ENCODE measurements at regions not wholly inside any gene's neighbourhood (a gene's known extent, or its start where the extent isn't known, plus 50 kb on each side); places are given as distances from the start of the nearest gene placed in this dataset.
"Not testable (repeated sequence)": the region's sequence is repeated elsewhere in the genome, so short reads cannot be mapped to it uniquely, and the experiment has no call there.

DNA sequence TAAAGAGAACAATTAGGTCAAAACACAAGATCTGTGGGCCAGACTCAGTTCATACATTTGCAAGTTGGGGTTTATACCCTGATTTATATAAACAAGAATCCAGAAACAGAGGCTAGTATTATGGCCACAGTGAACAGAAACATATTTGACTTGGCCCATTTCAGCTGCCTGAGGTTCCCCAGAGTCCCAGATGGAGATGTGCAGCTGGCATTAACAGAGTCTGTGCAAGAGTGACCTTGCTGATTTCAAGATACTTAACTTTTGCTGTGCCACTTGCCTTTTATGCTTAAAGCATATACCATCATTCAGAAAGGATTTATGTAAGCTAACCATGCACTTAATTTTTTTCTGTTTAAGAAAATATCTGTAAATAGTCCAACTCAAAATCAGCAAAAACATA is 636.3 kb downstream of the TRIB2 start:
- no peaks in the 10 kb centered on the region for H3K4me1 ChIP-seq (ENCODE audit: control insufficient read depth, insufficient read depth, low read length)
- H3K27me3 ChIP-seq (ENCODE audit: control insufficient read depth, insufficient read depth, low read length) = no peaks in the 10 kb centered on the region
- H3K27ac ChIP-seq (ENCODE audit: low read length) = no peak overlapping the region
- no peak for TF ChIP-seq POLR2AphosphoS5 (IDR thresholded peaks at IDR 0.05; ENCODE audit: low read depth, low read length)
- in situ Hi-C loops (cut with HindIII; ENCODE audit: low pct_unique_long_range_greater_than_20kb, low sequenced_read_pairs) = no loop called here
- ATAC-seq (no peak), DNase-seq (ENCODE audit: low read depth, low spot score) (no peak)
- H3K4me3 ChIP-seq (ENCODE audit: low read depth in 2 of 2, low read length in 2 of 2) = no peak overlapping the region
- CTCF ChIA-PET = no interaction called here
- intact Hi-C loops (cut with micrococcal nuclease; ENCODE audit: unreplicated experiment) = no loop called here
- H3K36me3 ChIP-seq (ENCODE audit: control insufficient read depth, insufficient read depth, low read length) = no peaks in the 10 kb centered on the region
- H3K9me3 ChIP-seq (ENCODE audit: control insufficient read depth, insufficient read depth, low read depth, low read length) = no peaks in the 10 kb centered on the region
- POLR2A ChIA-PET = no interaction called here
- BruUV-seq (replicated peaks) = no TSS peak

DNA sequence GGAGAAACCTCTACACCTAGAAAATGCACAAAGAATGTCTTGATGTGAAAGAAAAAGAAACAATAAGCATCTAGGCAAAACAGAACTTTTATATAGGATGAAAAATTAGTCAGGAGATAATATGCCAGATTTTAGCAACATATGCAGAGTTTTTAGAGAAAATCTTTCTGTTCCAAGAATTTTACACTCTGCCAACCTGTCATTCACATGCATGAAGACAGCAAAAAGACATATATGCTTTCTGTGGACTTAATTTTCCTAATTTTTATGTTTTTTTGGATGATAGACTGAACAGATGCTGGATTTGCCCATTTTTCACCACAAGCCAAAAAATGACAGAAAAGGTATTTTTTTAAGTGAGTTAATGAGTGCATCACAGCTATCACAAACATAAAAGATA is 637.3 kb downstream of the TRIB2 start:
- ChIA-PET CTCF (no interaction called here), POLR2A (interaction anchor here (0.6 kb wide), 1 partner anchor 79 kb away, joined by 5 read pairs; no protein-coding TSS in a partner anchor)
- Histone ChIP-seq H3K27ac (ENCODE audit: low read length) (no peak overlapping the region), H3K4me3 (ENCODE audit: low read depth in 2 of 2, low read length in 2 of 2) (no peak overlapping the region), H3K27me3 (ENCODE audit: control insufficient read depth, insufficient read depth, low read length) (no peaks in the 10 kb centered on the region), H3K36me3 (ENCODE audit: control insufficient read depth, insufficient read depth, low read length) (no peaks in the 10 kb centered on the region), H3K4me1 (ENCODE audit: control insufficient read depth, insufficient read depth, low read length) (no peaks in the 10 kb centered on the region), H3K9me3 (ENCODE audit: control insufficient read depth, insufficient read depth, low read depth, low read length) (no peaks in the 10 kb centered on the region)
- TF ChIP-seq POLR2AphosphoS5 (IDR thresholded peaks at IDR 0.05; ENCODE audit: low read depth, low read length) (no peak), SIN3A (IDR thresholded peaks at IDR 0.05; ENCODE audit: borderline replicate concordance, insufficient read depth, low read depth, low read length) (no peak), TCF7L2 (IDR thresholded peaks at IDR 0.05; ENCODE audit: low read depth, low read length) (no peak)
- TF ChIP-seq, protein P1, sequence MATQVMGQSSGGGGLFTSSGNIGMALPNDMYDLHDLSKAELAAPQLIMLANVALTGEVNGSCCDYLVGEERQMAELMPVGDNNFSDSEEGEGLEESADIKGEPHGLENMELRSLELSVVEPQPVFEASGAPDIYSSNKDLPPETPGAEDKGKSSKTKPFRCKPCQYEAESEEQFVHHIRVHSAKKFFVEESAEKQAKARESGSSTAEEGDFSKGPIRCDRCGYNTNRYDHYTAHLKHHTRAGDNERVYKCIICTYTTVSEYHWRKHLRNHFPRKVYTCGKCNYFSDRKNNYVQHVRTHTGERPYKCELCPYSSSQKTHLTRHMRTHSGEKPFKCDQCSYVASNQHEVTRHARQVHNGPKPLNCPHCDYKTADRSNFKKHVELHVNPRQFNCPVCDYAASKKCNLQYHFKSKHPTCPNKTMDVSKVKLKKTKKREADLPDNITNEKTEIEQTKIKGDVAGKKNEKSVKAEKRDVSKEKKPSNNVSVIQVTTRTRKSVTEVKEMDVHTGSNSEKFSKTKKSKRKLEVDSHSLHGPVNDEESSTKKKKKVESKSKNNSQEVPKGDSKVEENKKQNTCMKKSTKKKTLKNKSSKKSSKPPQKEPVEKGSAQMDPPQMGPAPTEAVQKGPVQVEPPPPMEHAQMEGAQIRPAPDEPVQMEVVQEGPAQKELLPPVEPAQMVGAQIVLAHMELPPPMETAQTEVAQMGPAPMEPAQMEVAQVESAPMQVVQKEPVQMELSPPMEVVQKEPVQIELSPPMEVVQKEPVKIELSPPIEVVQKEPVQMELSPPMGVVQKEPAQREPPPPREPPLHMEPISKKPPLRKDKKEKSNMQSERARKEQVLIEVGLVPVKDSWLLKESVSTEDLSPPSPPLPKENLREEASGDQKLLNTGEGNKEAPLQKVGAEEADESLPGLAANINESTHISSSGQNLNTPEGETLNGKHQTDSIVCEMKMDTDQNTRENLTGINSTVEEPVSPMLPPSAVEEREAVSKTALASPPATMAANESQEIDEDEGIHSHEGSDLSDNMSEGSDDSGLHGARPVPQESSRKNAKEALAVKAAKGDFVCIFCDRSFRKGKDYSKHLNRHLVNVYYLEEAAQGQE (IDR thresholded peaks at IDR 0.05; ENCODE audit: insufficient read depth in 1 of 2, low read depth in 2 of 2, low read length in 1 of 2) = no peak
- TF ChIP-seq, protein P2, sequence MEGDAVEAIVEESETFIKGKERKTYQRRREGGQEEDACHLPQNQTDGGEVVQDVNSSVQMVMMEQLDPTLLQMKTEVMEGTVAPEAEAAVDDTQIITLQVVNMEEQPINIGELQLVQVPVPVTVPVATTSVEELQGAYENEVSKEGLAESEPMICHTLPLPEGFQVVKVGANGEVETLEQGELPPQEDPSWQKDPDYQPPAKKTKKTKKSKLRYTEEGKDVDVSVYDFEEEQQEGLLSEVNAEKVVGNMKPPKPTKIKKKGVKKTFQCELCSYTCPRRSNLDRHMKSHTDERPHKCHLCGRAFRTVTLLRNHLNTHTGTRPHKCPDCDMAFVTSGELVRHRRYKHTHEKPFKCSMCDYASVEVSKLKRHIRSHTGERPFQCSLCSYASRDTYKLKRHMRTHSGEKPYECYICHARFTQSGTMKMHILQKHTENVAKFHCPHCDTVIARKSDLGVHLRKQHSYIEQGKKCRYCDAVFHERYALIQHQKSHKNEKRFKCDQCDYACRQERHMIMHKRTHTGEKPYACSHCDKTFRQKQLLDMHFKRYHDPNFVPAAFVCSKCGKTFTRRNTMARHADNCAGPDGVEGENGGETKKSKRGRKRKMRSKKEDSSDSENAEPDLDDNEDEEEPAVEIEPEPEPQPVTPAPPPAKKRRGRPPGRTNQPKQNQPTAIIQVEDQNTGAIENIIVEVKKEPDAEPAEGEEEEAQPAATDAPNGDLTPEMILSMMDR (IDR thresholded peaks at IDR 0.05) = no peak
- in situ Hi-C loops (cut with HindIII; ENCODE audit: low pct_unique_long_range_greater_than_20kb, low sequenced_read_pairs) = no loop called here
- ATAC-seq (no peak), DNase-seq (ENCODE audit: low read depth, low spot score) (no peak)
- no TSS peak for BruUV-seq (replicated peaks)
- intact Hi-C loops (cut with micrococcal nuclease; ENCODE audit: unreplicated experiment) = no loop called here

DNA sequence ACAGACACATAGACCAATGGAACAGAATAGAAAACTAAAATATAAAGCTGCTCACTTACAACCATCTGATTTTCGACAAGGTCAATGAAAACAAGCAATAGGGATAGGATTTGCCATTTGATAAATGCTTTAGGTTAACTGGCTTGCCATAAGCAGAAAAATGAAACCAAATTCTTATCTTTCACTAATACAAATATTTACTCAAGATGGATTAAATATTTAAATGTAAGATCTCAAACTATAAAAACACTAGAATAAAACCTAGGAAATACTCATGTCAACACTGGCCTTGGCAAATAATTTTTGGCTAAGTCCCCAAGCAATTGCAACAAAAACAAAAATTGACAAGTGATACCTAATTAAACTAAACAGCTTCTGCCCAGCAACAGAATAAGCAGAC is 665.2 kb downstream of the TRIB2 start:
- BruUV-seq (replicated peaks) = not testable (repeated sequence)

DNA sequence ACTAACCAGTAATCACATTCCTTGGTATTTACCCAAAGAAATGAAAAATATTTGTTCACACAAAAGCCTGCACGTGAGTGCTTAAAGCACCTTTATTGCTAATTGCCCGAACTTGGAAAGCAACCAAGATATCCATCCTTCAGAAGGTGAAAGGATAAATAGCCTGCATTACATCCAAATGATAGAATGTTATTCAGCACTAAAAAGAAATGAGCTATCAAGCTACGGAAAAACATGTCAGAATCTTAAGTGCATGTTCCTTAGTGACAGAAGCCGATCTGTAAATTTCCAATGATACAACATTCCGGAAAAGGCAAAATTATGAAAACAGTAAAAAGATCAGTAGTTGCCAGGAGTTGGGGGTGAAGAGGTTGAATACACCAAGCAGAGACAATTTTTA is 672.4 kb downstream of the TRIB2 start:
- BruUV-seq (replicated peaks); H3K4me3 ChIP-seq (ENCODE audit: low read depth in 2 of 2, low read length in 2 of 2); ATAC-seq; H3K27ac ChIP-seq (ENCODE audit: low read length); POLR2A ChIA-PET; H3K36me3 ChIP-seq (ENCODE audit: control insufficient read depth, insufficient read depth, low read length); intact Hi-C loops (cut with micrococcal nuclease; ENCODE audit: unreplicated experiment); H3K27me3 ChIP-seq (ENCODE audit: control insufficient read depth, insufficient read depth, low read length); in situ Hi-C loops (cut with HindIII; ENCODE audit: low pct_unique_long_range_greater_than_20kb, low sequenced_read_pairs); DNase-seq (ENCODE audit: low read depth, low spot score); H3K4me1 ChIP-seq (ENCODE audit: control insufficient read depth, insufficient read depth, low read length); CTCF ChIA-PET; H3K9me3 ChIP-seq (ENCODE audit: control insufficient read depth, insufficient read depth, low read depth, low read length): not testable (repeated sequence)

More for the DNA sequence above, 665.2 kb downstream of the TRIB2 start:
- H3K4me1 ChIP-seq (ENCODE audit: control insufficient read depth, insufficient read depth, low read length); H3K4me3 ChIP-seq (ENCODE audit: low read depth in 2 of 2, low read length in 2 of 2); ATAC-seq; H3K27me3 ChIP-seq (ENCODE audit: control insufficient read depth, insufficient read depth, low read length); H3K36me3 ChIP-seq (ENCODE audit: control insufficient read depth, insufficient read depth, low read length); H3K27ac ChIP-seq (ENCODE audit: low read length); H3K9me3 ChIP-seq (ENCODE audit: control insufficient read depth, insufficient read depth, low read depth, low read length); CTCF ChIA-PET; DNase-seq (ENCODE audit: low read depth, low spot score); POLR2A ChIA-PET; in situ Hi-C loops (cut with HindIII; ENCODE audit: low pct_unique_long_range_greater_than_20kb, low sequenced_read_pairs); intact Hi-C loops (cut with micrococcal nuclease; ENCODE audit: unreplicated experiment): not testable (repeated sequence)

All from Panc1 (cell line).